BJ (cell line): ENCODE measurements at regions not wholly inside any gene's neighbourhood (a gene's known extent, or its start where the extent isn't known, plus 50 kb on each side); places are given as distances from the start of the nearest gene placed in this dataset.

Experiments
- CTCF ChIA-PET: fragments of 350-600 bp; formaldehyde crosslinking; extraction: SDS; loops from one replicate; lab custom pipeline; 2021; ENCODE audit warnings: antibody characterized with exemption, inconsistent platforms; lab: Yijun Ruan, JAX
- POLR2A ChIA-PET: fragments of 300-600 bp; sonication (Branson Sonifier 250); formaldehyde crosslinking; extraction: SDS; loops from one replicate; lab custom pipeline; 2021; ENCODE audit warnings: antibody characterized with exemption; lab: Charles Lee
- DNase-seq: peaks from one replicate; pipeline ENCODE4 v3.0.0-alpha.2; 2011; ENCODE audit warnings: low read depth
- H3K27me3 ChIP-seq: 2 replicates; pipeline ENCODE4 v1.6.0; 2011; ENCODE audit warnings: low read length; ENCODE audit not compliant: control insufficient read depth, insufficient read depth
- H3K36me3 ChIP-seq: 2 replicates; pipeline ENCODE4 v1.5.1; 2011; ENCODE audit warnings: low read length; ENCODE audit not compliant: control insufficient read depth, insufficient read depth
- H3K4me3 ChIP-seq: 2 replicates; pipeline ENCODE4 v1.5.1; 2011; ENCODE audit warnings: low read depth, mild to moderate bottlenecking, control low read depth, low read length
- CTCF ChIP-seq: IDR thresholded peaks from 2 replicates; pipeline ENCODE4 v1.5.1; 2011; ENCODE audit warnings: low read depth, mild to moderate bottlenecking, control low read depth, inconsistent platforms, low read length, moderate library complexity; ENCODE audit not compliant: insufficient read depth

- no peak for TF ChIP-seq CTCF
- H3K4me3 ChIP-seq, result no peak overlapping the region
- POLR2A ChIA-PET, result no interaction called here
- CTCF ChIA-PET, result no interaction called here
- no peaks in the 10 kb centered on the region for H3K36me3 ChIP-seq
- DNase-seq, result no peak
- H3K27me3 ChIP-seq, result no peaks in the 10 kb centered on the region; the same call in 1 of the 2 replicates
Observed at GRCh38 chr1:220335668-220336067, 63.4 kb upstream of the RAB3GAP2 start.

- no peak for TF ChIP-seq CTCF
- ChIA-PET CTCF (interaction anchor here (0.6 kb wide), 1 partner anchor 45 kb away, joined by 4 read pairs; no protein-coding TSS in a partner anchor), POLR2A (no interaction called here)
- DNase-seq, result no peak
- H3K36me3 ChIP-seq, result no peaks in the 10 kb centered on the region
- no peaks in the 10 kb centered on the region; the same call in 1 of the 2 replicates for H3K27me3 ChIP-seq
- H3K4me3 ChIP-seq, result no peak overlapping the region
Observed at GRCh38 chr1:220331318-220331717, 59.1 kb upstream of the RAB3GAP2 start.

- H3K27me3 ChIP-seq, result no peaks in the 10 kb centered on the region; the same call in 1 of the 2 replicates
- no peak for DNase-seq
- CTCF ChIA-PET, result interaction anchor here (0.6 to 0.7 kb wide), 2 partner anchors 12 to 49 kb away, joined by 3 to 5 read pairs; no protein-coding TSS in a partner anchor
- TF ChIP-seq CTCF, result no peak
- POLR2A ChIA-PET, result interaction anchor here (0.7 kb wide), 1 partner anchor 196 kb away, joined by 3 read pairs; no protein-coding TSS in a partner anchor
- H3K4me3 ChIP-seq, result no peak overlapping the region
- H3K36me3 ChIP-seq, result no peaks in the 10 kb centered on the region
Observed at GRCh38 chr1:220330265-220330664, 58.0 kb upstream of the RAB3GAP2 start.

GRCh38 chr1:220327106-220327505 is 54.9 kb upstream of the RAB3GAP2 start:
- DNase-seq, result no peak
- ChIA-PET POLR2A (no interaction called here), CTCF (interaction anchor here (1.0 kb wide), 1 partner anchor 26 kb away, joined by 3 read pairs; no protein-coding TSS in a partner anchor)
- no peak for TF ChIP-seq CTCF
- Histone ChIP-seq H3K36me3 (no peaks in the 10 kb centered on the region), H3K27me3 (no peaks in the 10 kb centered on the region; the same call in 1 of the 2 replicates), H3K4me3 (no peak overlapping the region)

- CTCF ChIA-PET, result interaction anchor here (1.0 to 1.2 kb wide), 2 partner anchors 26 to 31 kb away, joined by 3 read pairs; no protein-coding TSS in a partner anchor
- TF ChIP-seq CTCF, result no peak
- no peak for DNase-seq
- Histone ChIP-seq H3K4me3 (no peak overlapping the region), H3K27me3 (no peaks in the 10 kb centered on the region; the same call in 1 of the 2 replicates), H3K36me3 (no peaks in the 10 kb centered on the region)
- POLR2A ChIA-PET, result no interaction called here
Observed at GRCh38 chr1:220326578-220326977, 54.3 kb upstream of the RAB3GAP2 start.
